Neural progenitor cell (in vitro differentiated cells): ENCODE measurements at regions not wholly inside any gene's neighbourhood (a gene's known extent, or its start where the extent isn't known, plus 50 kb on each side); places are given as distances from the start of the nearest gene placed in this dataset.

Experiments used
- CTCF ChIP-seq: fragments of 200-600 bp; sonication (generic); IDR thresholded peaks from 2 replicates; pipeline ENCODE4 v1.5.1; 2017; ENCODE audit warnings: antibody characterized with exemption, mild to moderate bottlenecking
- EZH2 ChIP-seq: fragments of 200-600 bp; sonication (generic); IDR thresholded peaks from 2 replicates; pipeline ENCODE4 v1.6.1; 2017; ENCODE audit warnings: antibody characterized with exemption, mild to moderate bottlenecking, moderate library complexity
- EZH2phosphoT487 ChIP-seq: fragments of 200-600 bp; sonication (generic); IDR thresholded peaks from 2 replicates; pipeline ENCODE4 v1.6.1; 2017; ENCODE audit warnings: antibody characterized with exemption

GRCh38 chr3:110670407-110670806 is 401.2 kb upstream of the NECTIN3 start:
- TF ChIP-seq CTCF (no peak), EZH2phosphoT487 (no peak), EZH2 (no peak)
